Fibroblast of skin of right quadriceps (primary cell): ENCODE measurements at regions not wholly inside any gene's neighbourhood (a gene's known extent, or its start where the extent isn't known, plus 50 kb on each side); places are given as distances from the start of the nearest gene placed in this dataset.

ENCODE experiments used
- DNase-seq: peaks from one replicate; pipeline ENCODE4 v3.0.0-alpha.2; 2013

DNA sequence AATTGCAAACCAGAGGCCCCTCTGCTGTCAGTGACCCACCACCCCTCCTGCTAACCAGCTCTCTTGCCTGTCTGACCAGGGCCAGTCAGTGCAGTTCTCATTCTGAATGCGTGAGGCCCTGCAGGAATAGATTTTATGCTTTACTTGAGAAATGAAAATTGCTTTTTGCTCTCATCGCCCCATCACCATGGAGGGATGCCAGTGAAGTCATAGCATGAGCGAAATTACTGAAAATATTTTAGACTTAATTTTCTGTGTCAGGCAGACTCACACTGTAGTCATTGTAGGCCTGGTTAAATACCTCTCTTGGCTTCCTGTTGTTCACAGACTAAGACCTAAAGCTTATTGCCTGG lies 490.5 kb upstream of the CDH5 start:
- peak; percentile 55 for DNase-seq

DNA sequence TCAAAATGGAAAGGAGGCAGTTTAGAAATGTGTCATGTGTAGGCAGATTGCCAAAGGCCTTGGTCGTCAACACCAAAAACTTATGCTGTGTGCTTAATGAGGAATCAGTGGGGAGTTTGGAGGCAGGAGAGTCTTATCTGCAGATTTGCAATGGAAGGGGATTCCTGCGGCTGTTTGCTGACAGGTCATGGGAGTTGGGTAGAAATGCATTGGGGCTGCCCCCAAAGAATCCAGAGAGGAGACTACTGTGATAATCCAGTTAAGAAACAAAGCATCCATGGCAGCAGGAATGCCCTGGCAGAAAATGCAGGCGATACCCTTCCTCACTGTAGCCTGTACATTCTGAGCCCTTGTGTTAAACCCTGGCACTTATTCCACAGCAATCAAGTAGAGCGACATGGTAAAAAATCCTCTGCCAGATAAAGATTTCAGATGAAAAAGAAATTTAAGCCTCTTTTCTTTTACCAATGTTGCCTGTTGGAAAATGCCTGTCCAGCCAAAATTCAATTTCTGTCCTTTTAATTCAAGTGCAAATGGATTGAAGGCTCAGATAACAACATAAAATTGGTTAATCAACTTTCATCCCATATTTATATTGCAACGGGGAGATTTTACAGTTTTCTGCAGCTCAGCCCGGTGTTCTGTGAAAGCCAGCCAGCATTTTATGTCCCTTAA lies 491.0 kb upstream of the CDH5 start:
- peak; percentile 41 for DNase-seq

DNA sequence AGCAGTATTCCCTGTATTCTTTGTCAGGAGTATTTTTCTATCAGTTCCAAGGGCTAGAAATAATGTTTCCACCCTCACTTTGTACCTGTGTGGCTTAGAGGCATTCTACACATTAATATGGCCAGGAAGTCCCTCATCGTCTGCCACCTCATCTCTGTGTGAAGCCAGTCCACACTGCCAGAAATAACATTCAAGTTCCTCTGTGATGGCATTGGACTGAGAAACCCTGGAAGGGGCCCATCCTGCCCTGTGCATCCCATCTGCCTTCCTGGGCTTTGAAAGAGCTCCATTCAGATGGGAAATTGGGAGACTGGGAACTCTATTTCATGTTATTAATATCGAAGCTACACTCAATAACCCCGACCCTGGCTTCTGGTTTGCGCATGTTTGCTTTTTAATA lies 497.2 kb upstream of the CDH5 start:
- no peak for DNase-seq

DNA sequence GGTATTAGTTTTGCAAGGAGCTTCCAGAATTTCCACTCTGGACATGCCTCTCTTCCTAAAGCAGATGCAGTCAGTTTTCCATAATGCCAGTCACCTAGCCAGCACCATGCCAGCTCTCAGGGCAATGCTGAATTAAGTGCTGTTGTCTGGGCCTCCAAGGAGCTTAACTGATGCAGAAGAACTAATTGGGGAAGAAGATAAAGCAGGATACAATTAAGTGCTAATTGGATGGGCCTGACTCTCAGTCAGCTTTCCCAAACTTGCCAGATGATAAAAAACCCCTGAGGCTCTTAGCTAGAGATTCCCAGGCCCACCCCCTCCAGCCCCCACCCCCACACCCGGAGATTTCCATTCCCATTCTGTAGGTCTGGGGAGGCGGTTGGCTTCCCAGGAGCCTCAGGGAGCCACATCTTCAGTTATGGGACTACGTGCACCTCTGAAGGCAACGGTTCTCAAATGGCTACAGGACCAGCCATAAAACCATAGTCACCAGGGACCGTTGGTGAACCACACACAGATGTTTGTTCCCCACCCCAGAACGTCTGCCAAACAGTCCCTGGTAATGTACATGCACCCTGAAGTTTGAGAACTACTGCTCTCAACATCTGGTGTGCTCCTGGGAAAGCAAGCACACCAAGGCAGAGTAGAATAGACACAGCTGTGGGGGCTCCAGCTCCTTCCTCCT lies 499.1 kb upstream of the CDH5 start:
- no peak for DNase-seq

DNA sequence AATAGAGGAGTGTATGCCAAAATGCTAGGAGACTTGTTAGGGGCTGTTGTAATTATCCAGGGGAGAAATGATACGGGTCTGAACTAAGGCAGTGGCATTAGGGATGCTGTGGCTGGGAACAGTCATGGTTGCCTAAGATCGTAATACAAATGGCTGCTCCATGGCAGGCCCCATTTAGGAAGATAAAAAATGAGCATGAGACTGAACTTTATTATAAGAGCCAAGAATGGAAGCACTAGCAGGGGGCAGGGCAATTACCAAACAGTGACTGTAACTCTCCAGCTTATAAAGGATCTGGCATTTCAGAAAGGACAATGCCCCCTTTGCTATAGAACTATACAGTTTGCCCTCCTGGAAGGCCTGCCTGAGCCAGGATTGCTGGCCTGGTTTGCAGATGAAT lies 503.3 kb upstream of the CDH5 start:
- DNase-seq: no peak

DNA sequence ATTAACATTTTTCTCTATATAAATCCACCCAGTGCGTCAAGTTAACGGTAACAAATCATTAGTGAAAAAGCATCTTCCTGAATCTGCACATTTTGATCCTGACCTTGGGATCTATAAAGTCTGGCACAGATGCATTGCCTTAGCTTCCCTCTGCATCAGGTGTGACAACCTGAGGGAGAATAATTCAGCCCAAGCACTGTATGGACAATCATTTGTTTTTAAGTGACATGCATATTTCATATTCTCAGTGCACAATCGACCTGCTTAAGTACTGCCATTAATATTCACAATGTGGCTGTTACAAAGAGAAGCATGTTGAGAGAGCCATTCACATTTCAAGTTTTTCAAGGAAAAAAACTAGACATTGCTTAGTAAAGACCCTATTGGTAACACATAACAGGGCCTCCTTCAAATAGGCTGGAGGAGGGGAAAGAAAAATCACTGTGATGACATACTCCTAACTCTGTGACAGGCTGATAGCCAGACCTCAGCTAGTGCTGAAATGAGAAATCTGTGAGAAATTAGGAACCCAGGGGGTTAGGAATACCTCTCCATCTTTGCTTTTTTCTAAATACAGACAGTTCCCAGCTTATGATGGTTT lies 505.3 kb upstream of the CDH5 start:
- no peak for DNase-seq

DNA sequence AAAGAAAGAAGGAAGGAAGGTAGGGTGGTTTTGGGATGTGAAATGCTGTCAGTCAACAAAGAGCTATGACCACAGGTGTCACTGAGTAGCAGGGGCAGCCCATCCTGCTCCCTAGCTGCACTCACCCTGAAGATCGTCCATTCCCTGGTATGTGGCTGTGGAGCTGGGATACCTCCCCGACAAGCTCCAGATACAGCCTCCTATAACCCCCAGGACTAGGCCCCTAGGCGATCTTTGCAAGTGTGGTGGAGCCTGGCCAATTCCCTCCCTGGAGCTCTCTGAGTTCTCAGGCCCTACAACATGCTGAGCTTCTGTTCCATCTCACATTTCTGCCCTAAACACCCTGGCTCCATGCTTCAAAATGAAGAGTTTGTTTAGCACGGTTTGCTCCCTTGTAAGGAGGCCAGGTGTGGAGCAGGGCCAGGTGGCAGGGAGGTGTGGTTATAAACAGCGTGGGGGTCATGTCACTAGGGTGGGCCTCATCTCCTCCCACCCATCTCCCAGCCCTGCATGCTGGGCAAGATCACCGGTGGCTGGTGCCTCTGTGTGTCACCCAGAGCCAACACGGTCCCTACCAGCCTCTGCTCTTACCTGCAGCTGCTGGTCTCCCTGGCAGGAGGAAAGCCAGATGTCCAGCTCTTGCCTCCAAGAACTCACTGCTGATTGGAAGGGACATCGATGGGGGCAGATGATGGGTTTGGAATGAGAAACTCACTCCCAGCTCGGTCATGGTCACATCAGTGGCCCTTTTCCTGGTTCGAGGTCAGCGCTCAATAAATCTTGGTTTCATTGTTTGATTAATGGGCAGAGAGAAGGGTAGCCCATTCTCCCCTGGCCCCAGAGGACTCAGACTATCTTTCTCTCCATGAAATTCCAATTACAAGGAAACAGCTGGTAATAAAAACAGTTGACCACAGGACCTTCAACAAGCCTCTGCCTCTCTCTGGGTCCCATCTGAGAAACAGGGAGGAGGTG lies 511.0 kb upstream of the CDH5 start:
- no peak for DNase-seq

DNA sequence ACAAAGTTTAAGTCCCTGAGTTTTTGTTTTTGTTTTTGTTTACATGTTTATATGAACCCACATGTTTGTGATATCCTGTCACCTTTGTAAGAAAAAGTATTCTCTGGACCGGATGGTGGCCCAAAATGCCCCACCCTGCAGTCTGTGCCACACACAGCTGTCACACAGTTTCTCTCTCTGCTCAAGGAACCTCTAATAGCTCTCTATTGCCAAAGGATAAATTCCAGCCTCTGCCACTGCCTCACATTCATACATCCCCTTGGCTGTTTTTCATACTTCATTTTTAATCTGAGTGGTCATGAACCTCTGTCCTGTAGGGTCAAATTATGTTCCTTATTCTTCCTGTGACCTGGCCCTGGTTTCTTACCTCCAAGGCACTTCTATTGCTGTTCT lies 520.3 kb upstream of the CDH5 start:
- DNase-seq: no peak

DNA sequence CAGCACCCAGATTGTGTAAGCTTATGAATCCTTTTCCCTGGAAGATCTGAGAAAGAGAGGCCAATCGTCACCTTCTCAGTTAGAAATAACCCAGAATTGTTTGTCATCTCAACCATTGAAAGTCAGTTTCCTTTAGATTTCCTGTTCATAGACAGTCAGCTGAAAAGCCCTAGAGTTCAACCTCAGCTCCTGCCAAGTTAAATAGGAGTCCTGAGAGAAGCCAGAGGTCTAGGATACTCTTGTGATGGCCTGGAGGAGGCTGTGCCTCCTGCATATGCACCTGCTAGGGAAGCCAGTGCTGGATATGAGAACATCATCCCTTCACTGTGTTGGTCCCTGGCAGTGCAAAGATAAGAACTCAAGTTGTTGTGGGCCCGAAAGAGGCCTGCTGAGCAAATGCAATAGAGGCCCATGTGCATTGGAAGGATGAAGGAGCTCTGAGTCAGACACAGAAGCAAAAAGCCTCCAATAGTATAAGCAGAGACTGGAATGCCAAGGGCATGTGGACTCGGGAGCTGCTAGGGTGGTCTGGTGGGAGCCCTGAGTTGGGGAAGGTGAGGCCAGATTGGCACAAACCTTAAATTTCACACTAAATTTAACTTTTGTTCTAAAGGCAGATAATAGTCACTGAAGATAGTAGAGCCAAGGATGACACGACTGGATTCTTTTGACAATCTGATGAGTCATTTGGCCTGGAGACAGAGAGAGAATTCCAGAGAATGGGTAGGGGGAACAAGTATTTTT lies 520.9 kb upstream of the CDH5 start:
- peak; percentile 40 for DNase-seq

DNA sequence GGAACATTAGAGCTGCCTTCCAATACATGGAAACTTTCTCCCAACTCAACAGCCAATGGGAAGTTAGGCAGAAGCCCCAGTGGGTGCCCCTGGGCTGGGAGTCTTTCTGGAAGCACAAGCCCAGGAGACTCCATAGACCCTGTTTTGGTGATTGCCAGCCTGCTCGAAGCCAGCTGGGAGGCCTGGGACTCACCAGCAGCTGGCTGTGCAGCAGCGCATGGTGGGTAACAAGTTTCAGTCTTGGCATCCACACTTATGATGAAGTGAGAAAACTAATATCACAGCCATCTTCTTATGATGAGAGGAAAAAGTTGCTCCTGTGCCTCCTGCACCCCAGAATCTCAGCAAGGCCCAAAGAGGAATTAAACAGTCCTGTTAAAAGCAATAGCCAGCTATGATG lies 522.5 kb upstream of the CDH5 start:
- DNase-seq: no peak

DNA sequence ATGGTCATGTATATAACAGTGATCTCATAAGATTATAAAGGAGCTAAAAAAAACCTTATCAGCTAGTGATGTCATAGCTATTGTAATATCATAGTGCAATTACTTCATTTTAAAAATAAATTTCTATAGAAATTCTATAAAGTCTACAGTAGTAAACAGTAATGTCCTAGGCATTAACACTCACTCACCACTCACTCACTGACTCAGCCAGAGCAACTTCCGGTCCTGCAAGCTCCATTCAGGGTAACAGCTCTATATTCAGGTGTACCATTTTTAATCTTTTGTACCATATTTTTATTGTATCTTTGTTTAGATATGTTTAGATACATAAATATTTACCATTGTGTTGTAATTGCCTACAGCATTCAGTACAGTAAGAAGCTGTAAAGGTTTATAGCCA lies 524.4 kb upstream of the CDH5 start:
- DNase-seq: no peak

DNA sequence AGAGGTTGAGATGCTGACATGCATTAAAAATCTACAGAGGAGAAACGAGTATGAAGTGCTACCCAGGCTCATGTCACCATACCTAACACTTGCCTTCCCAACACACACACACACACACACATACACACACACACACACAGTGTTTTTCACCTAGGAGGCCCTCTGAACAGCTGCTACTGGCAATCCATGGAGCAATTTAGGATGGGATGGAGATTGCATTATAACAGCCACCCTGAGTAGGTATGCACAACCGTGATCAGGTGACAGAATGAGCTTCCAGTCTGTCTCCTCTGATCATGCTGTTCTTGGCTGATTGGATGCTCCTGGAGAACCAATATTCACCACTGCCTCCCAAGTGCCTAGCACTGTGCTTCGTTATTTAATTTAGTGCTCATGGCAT lies 528.5 kb upstream of the CDH5 start:
- DNase-seq: no peak

DNA sequence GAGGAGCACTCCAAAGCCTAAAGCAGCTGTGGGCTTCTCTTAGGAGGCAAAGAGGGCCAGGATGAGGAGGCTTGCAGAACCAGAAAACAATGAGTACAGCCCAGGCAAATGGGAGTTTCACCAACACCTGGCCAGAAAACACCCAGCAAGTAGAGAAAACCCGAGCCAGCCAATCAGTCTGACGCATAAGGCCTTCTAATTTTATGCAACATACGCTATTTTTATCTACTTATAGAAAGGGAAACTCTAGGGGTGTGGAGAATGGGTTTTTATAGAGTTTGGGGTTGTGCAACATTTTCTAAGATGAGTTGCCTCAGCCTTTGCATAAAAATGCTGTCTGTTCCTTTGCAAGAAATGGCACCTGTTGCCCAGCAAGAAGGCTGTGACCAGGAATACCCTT lies 529.0 kb upstream of the CDH5 start:
- no peak for DNase-seq

DNA sequence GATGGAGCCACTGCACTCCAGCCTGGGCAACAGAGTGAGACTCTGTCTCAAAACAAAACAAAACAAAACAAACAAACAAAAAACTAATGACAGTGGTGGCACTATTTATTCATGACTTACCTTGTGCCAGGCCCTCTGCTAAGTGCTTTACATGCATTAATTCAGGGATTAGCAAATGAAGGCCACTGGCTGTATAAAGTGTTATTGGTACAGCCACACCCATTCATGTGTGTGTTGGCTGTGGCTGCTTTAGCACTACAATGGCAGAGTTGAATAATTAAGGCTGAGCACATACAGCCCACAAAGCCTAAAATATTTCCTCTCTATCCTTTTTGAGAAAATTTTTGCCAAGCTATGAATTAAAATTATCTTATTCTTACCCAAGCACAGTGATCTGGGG lies 531.8 kb upstream of the CDH5 start:
- no peak for DNase-seq

DNA sequence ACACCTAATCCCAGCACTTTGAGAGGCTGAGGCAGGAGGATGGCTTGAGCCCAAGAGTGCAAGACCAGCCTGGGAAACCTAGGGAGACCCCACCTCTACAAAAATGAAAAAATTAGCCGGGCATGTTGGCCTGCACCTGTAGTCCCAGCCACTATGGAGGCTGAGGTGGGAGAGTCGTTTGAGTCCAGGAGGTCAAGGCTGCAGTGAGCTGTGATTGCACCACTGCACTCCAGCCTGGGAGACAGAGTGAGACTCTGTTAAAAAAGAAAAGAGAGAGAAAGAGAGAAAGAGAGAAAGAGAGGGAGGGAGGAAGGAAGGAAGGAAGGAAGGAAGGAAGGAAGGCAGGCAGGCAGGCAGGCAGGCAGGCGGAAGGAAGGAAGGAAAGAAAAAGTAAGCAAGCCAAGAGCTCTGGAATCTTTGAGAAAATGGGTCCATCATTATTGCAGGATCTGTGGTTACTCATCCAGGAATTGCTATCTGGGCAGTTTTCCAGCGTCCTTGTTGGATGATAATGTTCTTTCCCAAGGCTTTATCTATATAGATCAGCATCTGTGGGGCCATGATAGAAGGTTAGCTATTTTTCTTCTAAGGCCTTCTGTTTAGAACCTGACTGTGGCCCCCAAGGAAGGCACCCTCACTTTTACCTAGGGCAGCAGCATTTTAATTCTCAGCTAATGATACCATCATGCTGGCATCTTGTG lies 533.2 kb upstream of the CDH5 start:
- DNase-seq: peak; percentile 92

DNA sequence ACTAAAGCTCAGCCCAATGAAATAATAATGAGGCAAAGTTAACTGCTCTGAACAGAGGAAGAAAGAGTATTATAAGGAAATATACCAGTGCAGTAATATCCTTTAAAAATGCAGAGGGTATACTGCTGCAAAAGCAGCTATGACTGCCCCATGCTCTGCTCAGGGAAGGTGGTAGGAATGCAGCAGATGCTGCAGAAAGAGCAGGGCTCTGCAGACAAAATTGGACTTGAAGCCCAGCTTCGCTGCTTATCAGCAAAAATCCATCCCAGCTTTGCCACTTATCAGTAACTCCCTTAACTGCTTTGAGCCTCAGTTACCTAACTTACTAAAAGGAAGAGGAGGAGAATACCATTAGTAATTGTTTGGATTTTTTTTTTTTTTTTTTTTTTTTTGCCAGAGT lies 533.8 kb upstream of the CDH5 start:
- no peak for DNase-seq

DNA sequence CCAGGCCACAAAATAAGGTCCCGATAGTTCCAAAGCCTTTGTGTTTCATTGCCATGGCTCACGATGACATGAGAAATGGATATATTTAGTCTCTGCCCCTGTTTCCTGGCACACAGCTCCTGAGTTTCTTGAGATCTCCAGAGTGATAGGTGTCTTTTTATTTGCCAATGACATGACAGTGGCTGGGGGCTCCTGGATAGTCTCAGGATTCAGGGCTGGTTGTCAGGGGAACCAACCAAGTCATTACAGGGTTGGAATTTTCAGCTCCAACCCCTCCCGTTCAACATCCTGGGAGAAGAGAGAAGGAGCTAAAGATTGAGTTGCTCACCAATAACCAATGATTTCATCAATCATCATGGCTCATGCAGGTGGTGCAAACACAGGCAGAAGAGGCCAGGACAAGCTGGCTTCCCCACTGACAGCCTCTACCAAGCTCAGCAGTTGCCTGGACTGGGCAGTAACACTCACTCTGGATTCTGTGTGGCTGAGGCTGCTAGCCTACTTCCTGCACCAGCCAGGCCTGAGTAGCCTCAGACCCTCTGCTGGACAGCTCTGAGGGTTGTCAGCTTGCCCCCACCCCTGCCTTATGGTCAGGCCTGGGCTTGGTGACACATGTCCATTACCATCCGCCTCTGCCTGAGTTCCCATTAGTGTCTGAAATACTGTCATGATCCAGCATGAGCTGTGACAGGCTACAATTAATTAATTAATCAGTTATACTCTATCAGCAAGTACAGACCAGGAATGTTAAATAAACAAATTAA lies 534.4 kb upstream of the CDH5 start:
- DNase-seq: no peak

DNA sequence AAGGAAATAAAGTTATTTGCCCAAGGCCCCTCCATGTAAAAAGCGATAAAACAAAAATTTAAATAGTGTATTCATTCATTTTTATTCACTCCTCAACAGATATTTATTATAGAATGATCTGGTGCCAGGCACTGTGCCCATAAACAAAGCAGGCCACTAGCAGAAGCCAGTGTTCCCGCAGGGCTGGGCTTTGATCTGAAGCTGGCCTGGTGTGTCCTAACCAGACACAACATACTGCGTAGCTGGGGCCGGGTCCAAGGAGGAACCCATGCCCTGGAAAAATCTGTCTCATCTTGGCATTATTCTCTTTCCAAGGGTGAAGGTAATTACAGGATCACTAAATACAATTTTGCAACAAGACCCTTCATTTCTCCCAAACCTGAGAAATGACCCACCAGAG lies 537.4 kb upstream of the CDH5 start:
- no peak for DNase-seq

DNA sequence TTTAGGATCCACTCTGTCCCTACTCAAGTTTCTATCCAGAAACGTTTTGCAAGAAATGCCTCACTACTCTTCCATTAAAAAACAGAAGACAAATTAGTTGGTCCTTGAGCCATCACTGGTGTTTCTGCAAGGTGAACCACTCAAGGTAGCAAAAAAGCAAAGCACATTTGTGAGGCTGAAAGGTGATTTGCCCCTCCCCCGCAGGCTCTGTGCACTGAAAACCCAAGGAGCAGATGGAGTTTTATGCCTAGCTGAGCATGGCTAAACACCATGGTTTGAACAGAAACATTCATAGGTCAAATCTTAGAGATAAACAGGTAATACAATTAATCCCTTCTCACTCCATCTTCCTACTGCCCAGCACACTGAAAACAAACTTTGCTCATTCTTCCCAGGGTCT lies 538.2 kb upstream of the CDH5 start:
- DNase-seq: no peak

DNA sequence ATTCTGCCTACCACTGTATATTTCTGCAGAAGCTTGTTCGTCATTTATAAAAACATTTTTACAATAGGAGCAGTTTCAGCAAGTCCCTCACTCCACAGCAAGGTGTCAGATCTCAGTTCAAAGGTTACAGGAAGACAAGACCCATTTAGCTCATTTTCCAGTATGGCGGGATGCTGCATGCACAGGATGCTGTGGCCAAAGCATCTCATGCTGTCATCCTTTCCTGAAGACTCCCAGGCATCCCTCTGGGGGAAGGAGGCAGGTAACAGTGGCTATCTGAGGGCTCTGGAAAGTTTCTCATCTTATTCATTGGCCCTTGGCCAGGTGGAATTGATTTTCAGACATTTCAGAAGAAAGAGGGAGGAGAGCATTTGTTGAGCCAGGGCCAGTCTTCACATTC lies 539.3 kb upstream of the CDH5 start:
- DNase-seq: no peak

DNA sequence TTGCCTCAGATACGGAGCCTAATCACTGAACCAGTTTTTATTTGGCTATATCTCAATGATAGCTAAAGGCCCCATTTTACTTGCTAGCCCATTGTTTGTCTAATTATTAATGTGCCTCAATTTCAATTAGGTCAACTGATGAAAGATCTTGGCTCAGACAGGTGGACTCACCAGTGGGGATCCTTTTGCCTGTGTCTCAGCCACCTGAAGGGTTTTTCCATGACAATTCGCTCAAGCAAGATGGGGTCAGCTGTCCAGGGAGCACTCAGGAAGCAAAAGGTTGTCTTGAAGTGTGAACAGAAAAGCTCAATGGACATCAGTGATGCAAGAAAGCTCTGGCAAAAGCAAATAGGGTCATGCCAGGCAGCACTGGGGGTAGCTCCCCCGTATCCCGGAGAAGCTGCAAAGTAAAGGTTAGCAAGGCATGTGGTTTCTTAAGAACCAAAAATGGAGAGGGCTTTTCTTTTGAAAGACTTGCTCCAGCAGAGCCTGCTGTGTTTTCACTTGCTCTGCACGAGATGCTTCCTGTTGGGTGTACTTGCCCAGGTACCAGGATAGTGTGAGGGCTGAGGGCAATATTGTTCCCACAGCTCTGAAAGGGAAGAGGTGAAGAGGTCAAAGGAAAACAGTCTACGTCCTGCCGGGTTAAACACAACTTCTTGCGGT lies 541.2 kb upstream of the CDH5 start:
- DNase-seq: no peak
